K562 (cell line): ENCODE measurements at regions not wholly inside any gene's neighbourhood (a gene's known extent, or its start where the extent isn't known, plus 50 kb on each side); places are given as distances from the start of the nearest gene placed in this dataset.

ENCODE experiments used
- CBX5 ChIP-seq: IDR thresholded peaks from 2 replicates; pipeline ENCODE4 v1.6.1; 2014; ENCODE audit warnings: low read depth, borderline replicate concordance
- EZH2 ChIP-seq: IDR thresholded peaks from 2 replicates; pipeline ENCODE4 v1.6.1; 2012; ENCODE audit warnings: low read depth, mild to moderate bottlenecking, inconsistent platforms, low read length, borderline replicate concordance
- FOXJ3 ChIP-seq: sonication (generic); formaldehyde crosslinking; IDR thresholded peaks from 2 replicates; pipeline ENCODE4 v1.4.0; 2020; ENCODE audit warnings: mild to moderate bottlenecking, missing genetic modification reagents
- HCFC1 ChIP-seq: IDR thresholded peaks from 2 replicates; pipeline ENCODE4 v1.6.1; 2012; ENCODE audit warnings: low read depth, low read length, improper control_type of control experiment
- POLR2A ChIP-seq: fragments of 450-650 bp; conservative IDR thresholded peaks from 2 replicates; pipeline ENCODE4 v1.6.1; 2016
- POLR2AphosphoS5 ChIP-seq: IDR thresholded peaks from 2 replicates; pipeline ENCODE4 v1.6.1; 2011; ENCODE audit warnings: mild to moderate bottlenecking, low read depth, low read length, moderate library complexity; ENCODE audit not compliant: control insufficient read depth, insufficient read depth
- SIRT6 ChIP-seq: IDR thresholded peaks from one replicate; pipeline ENCODE4 v1.6.1; 2012; ENCODE audit warnings: low read depth, mild to moderate bottlenecking, control low read depth, inconsistent platforms, low read length, moderate library complexity
- TAF1 ChIP-seq: IDR thresholded peaks from 2 replicates; pipeline ENCODE4 v1.6.1; 2011; ENCODE audit warnings: mild to moderate bottlenecking, low read length, moderate library complexity; ENCODE audit not compliant: insufficient read depth, control insufficient read depth, severe bottlenecking; ENCODE audit errors: extremely low read depth
- TEAD4 ChIP-seq, 2 experiments: sonication (generic) in 1 of 2; formaldehyde crosslinking in 1 of 2; IDR thresholded peaks; 2 replicates each; pipeline versions ENCODE4 v1.6.1 to v1.8.0; 2012 to 2022; ENCODE audit warnings: borderline replicate concordance in 1 of 2, inconsistent platforms in 1 of 2, low read length in 1 of 2, mild to moderate bottlenecking in 1 of 2, missing genetic modification reagents in 1 of 2
- XRCC4 ChIP-seq: IDR thresholded peaks from one replicate; pipeline ENCODE4 v1.6.1; 2011; ENCODE audit not compliant: insufficient read depth, insufficient read length; ENCODE audit errors: extremely low read depth
- XRCC5 ChIP-seq: fragments of 200-400 bp; formaldehyde crosslinking; IDR thresholded peaks from 2 replicates; pipeline ENCODE4 v1.6.1; 2017; ENCODE audit warnings: low read depth, mild to moderate bottlenecking, low read length
- ZNF79 ChIP-seq: fragments of 250-450 bp; sonication (Bioruptor Pico); IDR thresholded peaks from 2 replicates; pipeline ENCODE4 v1.4.0; 2020; ENCODE audit warnings: low read depth, mild to moderate bottlenecking, moderate library complexity
- TF ChIP-seq, protein P1 (sequence below): sonication (generic); formaldehyde crosslinking; IDR thresholded peaks from 2 replicates; pipeline ENCODE4 v1.8.1; 2023; ENCODE audit warnings: mild to moderate bottlenecking, missing genetic modification reagents
- TF ChIP-seq, protein P2 (sequence below), 3 experiments: IDR thresholded peaks in 2 of 3; conservative IDR thresholded peaks in 1 of 3; 2 replicates each; pipeline ENCODE4 v1.5.1; 2011 to 2012; ENCODE audit warnings: low read length in 3 of 3, mild to moderate bottlenecking in 3 of 3, control low read depth in 2 of 3, improper control_type of control experiment in 1 of 3, inconsistent platforms in 1 of 3, low read depth in 1 of 3, mixed read lengths in 1 of 3, moderate library complexity in 1 of 3; ENCODE audit not compliant: insufficient read depth in 2 of 3

- no peak for TF ChIP-seq TEAD4 (IDR thresholded peaks at IDR 0.05; ENCODE audit: low read length)
- TF ChIP-seq TEAD4 (CRISPR knock-in tag; IDR thresholded peaks at IDR 0.05; ENCODE audit: borderline replicate concordance): no peak
- TF ChIP-seq POLR2AphosphoS5: no peak
- TF ChIP-seq ZNF79: no peak
- no peak for TF ChIP-seq POLR2A
- TF ChIP-seq CBX5: no peak
- TF ChIP-seq HCFC1: no peak
- TF ChIP-seq EZH2: no peak
- TF ChIP-seq SIRT6: no peak
- TF ChIP-seq XRCC4: no peak
- TF ChIP-seq XRCC5: no peak
- no peak for TF ChIP-seq FOXJ3 (CRISPR knock-in tag)
- no peak for TF ChIP-seq TAF1
- TF ChIP-seq, protein P1, sequence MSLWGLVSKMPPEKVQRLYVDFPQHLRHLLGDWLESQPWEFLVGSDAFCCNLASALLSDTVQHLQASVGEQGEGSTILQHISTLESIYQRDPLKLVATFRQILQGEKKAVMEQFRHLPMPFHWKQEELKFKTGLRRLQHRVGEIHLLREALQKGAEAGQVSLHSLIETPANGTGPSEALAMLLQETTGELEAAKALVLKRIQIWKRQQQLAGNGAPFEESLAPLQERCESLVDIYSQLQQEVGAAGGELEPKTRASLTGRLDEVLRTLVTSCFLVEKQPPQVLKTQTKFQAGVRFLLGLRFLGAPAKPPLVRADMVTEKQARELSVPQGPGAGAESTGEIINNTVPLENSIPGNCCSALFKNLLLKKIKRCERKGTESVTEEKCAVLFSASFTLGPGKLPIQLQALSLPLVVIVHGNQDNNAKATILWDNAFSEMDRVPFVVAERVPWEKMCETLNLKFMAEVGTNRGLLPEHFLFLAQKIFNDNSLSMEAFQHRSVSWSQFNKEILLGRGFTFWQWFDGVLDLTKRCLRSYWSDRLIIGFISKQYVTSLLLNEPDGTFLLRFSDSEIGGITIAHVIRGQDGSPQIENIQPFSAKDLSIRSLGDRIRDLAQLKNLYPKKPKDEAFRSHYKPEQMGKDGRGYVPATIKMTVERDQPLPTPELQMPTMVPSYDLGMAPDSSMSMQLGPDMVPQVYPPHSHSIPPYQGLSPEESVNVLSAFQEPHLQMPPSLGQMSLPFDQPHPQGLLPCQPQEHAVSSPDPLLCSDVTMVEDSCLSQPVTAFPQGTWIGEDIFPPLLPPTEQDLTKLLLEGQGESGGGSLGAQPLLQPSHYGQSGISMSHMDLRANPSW (CRISPR knock-in tag): no peak
- TF ChIP-seq, protein P2, sequence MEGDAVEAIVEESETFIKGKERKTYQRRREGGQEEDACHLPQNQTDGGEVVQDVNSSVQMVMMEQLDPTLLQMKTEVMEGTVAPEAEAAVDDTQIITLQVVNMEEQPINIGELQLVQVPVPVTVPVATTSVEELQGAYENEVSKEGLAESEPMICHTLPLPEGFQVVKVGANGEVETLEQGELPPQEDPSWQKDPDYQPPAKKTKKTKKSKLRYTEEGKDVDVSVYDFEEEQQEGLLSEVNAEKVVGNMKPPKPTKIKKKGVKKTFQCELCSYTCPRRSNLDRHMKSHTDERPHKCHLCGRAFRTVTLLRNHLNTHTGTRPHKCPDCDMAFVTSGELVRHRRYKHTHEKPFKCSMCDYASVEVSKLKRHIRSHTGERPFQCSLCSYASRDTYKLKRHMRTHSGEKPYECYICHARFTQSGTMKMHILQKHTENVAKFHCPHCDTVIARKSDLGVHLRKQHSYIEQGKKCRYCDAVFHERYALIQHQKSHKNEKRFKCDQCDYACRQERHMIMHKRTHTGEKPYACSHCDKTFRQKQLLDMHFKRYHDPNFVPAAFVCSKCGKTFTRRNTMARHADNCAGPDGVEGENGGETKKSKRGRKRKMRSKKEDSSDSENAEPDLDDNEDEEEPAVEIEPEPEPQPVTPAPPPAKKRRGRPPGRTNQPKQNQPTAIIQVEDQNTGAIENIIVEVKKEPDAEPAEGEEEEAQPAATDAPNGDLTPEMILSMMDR (IDR thresholded peaks at IDR 0.05 in 2 of 3, conservative IDR thresholded peaks at IDR 0.05 in 1 of 3; ENCODE audit: insufficient read depth in 2 of 3, low read depth in 1 of 3, low read length in 3 of 3): no peak
Measured at GRCh38 chr3:147662705-147663104, 253.5 kb downstream of the ZIC1 start.
